H1 (cell line): ENCODE measurements at regions not wholly inside any gene's neighbourhood (a gene's known extent, or its start where the extent isn't known, plus 50 kb on each side); places are given as distances from the start of the nearest gene placed in this dataset.

Experiments
- CTCF ChIA-PET: fragments of 300-600 bp; sonication (Branson Sonifier 250); formaldehyde crosslinking; loops from one replicate; lab custom pipeline; 2021; ENCODE audit not compliant: partially characterized antibody; lab: Charles Lee
- POLR2A ChIA-PET: fragments of 300-600 bp; sonication (Branson Sonifier 250); formaldehyde crosslinking; loops from one replicate; lab custom pipeline; 2021; ENCODE audit warnings: inconsistent platforms; ENCODE audit not compliant: partially characterized antibody; lab: Charles Lee
- DNase-seq, 2 experiments: peaks; one replicate each; pipeline versions ENCODE4 v3.0.0 to v3.0.0-alpha.2; 2010 to 2022; ENCODE audit warnings: low spot score in 2 of 2, low read depth in 1 of 2, mixed read lengths in 1 of 2
- FAIRE-seq: peaks from 2 replicates; lab custom pipeline; 2011; peaks lifted over from hg19 to GRCh38; lab: Jason Lieb, UNC
- H2AFZ ChIP-seq: 2 replicates; pipeline ENCODE4 v1.8.1; 2012; ENCODE audit warnings: low read length, inconsistent platforms
- H2AK5ac ChIP-seq: 2 replicates; pipeline ENCODE4 v1.6.1; 2013; ENCODE audit warnings: low read depth, low read length
- H2BK120ac ChIP-seq: replicated peaks from 2 replicates; pipeline ENCODE3; 2013; ENCODE audit warnings: low read depth, low read length, inconsistent platforms
- H2BK12ac ChIP-seq: 2 replicates; pipeline ENCODE4 v1.6.1; 2013; ENCODE audit warnings: low read depth, low read length
- H2BK15ac ChIP-seq: 2 replicates; pipeline ENCODE4 v1.6.1; 2013; ENCODE audit warnings: low read length
- H2BK20ac ChIP-seq: 2 replicates; pipeline ENCODE4 v1.6.1; 2013; ENCODE audit warnings: low read length
- H2BK5ac ChIP-seq: 2 replicates; pipeline ENCODE4 v1.6.1; 2013; ENCODE audit warnings: low read depth, low read length
- H3K14ac ChIP-seq: 2 replicates; pipeline ENCODE4 v1.6.1; 2013; ENCODE audit warnings: inconsistent platforms; ENCODE audit not compliant: insufficient read length
- H3K18ac ChIP-seq: 2 replicates; pipeline ENCODE4 v1.6.1; 2013; ENCODE audit warnings: low read length; ENCODE audit errors: extremely low read depth
- H3K23ac ChIP-seq: 2 replicates; pipeline ENCODE4 v1.6.1; 2013; ENCODE audit warnings: inconsistent platforms; ENCODE audit not compliant: insufficient read length
- H3K23me2 ChIP-seq: 2 replicates; pipeline ENCODE4 v1.6.1; 2013; ENCODE audit warnings: low read depth, low read length
- H3K27ac ChIP-seq: 2 replicates; pipeline ENCODE4 v1.6.1; 2011; ENCODE audit warnings: low read depth, low read length, inconsistent platforms
- H3K27me3 ChIP-seq, 4 experiments: replicated peaks in 1 of 4; 1 replicate in 1 of 4; 2 replicates in 3 of 4; pipeline versions ENCODE4 v1.6.1 to v1.8.1; 2011 to 2013; ENCODE audit warnings: low read length in 3 of 4, mild to moderate bottlenecking in 3 of 4, inconsistent platforms in 2 of 4, mixed read lengths in 2 of 4, moderate library complexity in 1 of 4; ENCODE audit not compliant: control insufficient read depth in 3 of 4, insufficient read depth in 3 of 4; ENCODE audit errors: extremely low read depth in 1 of 4
- H3K36me3 ChIP-seq, 4 experiments: 2 replicates each; pipeline versions ENCODE4 v1.6.1 to v1.8.1; 2011 to 2013; ENCODE audit warnings: mild to moderate bottlenecking in 4 of 4, low read length in 3 of 4, moderate library complexity in 2 of 4, control low read depth in 1 of 4, inconsistent platforms in 1 of 4; ENCODE audit not compliant: insufficient read depth in 4 of 4, control insufficient read depth in 2 of 4
- H3K4ac ChIP-seq: replicated peaks from 2 replicates; pipeline ENCODE3; 2013; ENCODE audit warnings: low read length, low read depth, mixed read lengths, inconsistent platforms; ENCODE audit not compliant: insufficient read length
- H3K4me1 ChIP-seq, 4 experiments: replicated peaks in 1 of 4; 1 replicate in 1 of 4; 2 replicates in 3 of 4; pipeline versions ENCODE4 v1.6.1 to v1.8.1; 2011 to 2013; ENCODE audit warnings: low read length in 3 of 4, inconsistent platforms in 2 of 4, mixed read lengths in 1 of 4; ENCODE audit not compliant: insufficient read depth in 4 of 4, control insufficient read depth in 3 of 4
- H3K4me2 ChIP-seq, 2 experiments: 2 replicates each; pipeline versions ENCODE4 v1.6.1 to v1.8.1; 2011 to 2013; ENCODE audit warnings: low read depth in 2 of 2, low read length in 2 of 2, control low read depth in 1 of 2, inconsistent platforms in 1 of 2, mild to moderate bottlenecking in 1 of 2; ENCODE audit not compliant: insufficient read depth in 1 of 2
- H3K4me3 ChIP-seq, 4 experiments: fragments of 200-600, 300-600 bp in 1 of 4; sonication (generic), shearing (Covaris generic), sonication (Bioruptor Twin) in 1 of 4; 2 replicates each; pipeline versions ENCODE4 v1.5.1 to v1.8.1; 2011 to 2016; ENCODE audit warnings: low read length in 4 of 4, low read depth in 3 of 4, control low read depth in 2 of 4, inconsistent platforms in 2 of 4, mild to moderate bottlenecking in 2 of 4, mixed read lengths in 1 of 4, moderate library complexity in 1 of 4; ENCODE audit not compliant: insufficient read depth in 2 of 4; ENCODE audit errors: extremely low read depth in 1 of 4
- H3K56ac ChIP-seq: replicated peaks from 2 replicates; pipeline ENCODE3; 2013; ENCODE audit warnings: low read depth, mild to moderate bottlenecking, mixed read lengths, low read length, inconsistent platforms; ENCODE audit not compliant: insufficient read length
- H3K79me1 ChIP-seq: 2 replicates; pipeline ENCODE4 v1.6.1; 2013; ENCODE audit warnings: low read depth, low read length, control low read depth
- H3K79me2 ChIP-seq, 2 experiments: 2 replicates each; pipeline versions ENCODE4 v1.6.1 to v1.8.1; 2012 to 2013; ENCODE audit warnings: low read length in 2 of 2, mild to moderate bottlenecking in 2 of 2, inconsistent platforms in 1 of 2; ENCODE audit not compliant: insufficient read depth in 2 of 2, control insufficient read depth in 1 of 2
- H3K9ac ChIP-seq, 4 experiments: replicated peaks in 1 of 4; 1 replicate in 1 of 4; 2 replicates in 3 of 4; pipeline versions ENCODE4 v1.6.1 to v1.8.1; 2011 to 2013; ENCODE audit warnings: low read depth in 3 of 4, low read length in 3 of 4, control low read depth in 2 of 4, mild to moderate bottlenecking in 2 of 4, moderate library complexity in 2 of 4, inconsistent platforms in 1 of 4; ENCODE audit errors: extremely low read depth in 1 of 4
- H3K9me3 ChIP-seq, 2 experiments: 2 replicates each; pipeline versions ENCODE4 v1.6.1 to v1.8.1; 2012 to 2013; ENCODE audit warnings: mild to moderate bottlenecking in 2 of 2, moderate library complexity in 2 of 2, control low read depth in 1 of 2, inconsistent platforms in 1 of 2, low read depth in 1 of 2, low read length in 1 of 2, mixed read lengths in 1 of 2; ENCODE audit not compliant: insufficient read depth in 2 of 2
- H4K20me1 ChIP-seq, 2 experiments: replicated peaks in 1 of 2; 2 replicates each; pipeline versions ENCODE3 to v1.8.1; 2011 to 2013; ENCODE audit warnings: inconsistent platforms in 2 of 2, low read length in 2 of 2, mild to moderate bottlenecking in 1 of 2; ENCODE audit not compliant: insufficient read depth in 2 of 2, control insufficient read depth in 1 of 2
- H4K5ac ChIP-seq: 2 replicates; pipeline ENCODE4 v1.6.1; 2013; ENCODE audit warnings: low read length, low read depth, mixed read lengths, inconsistent platforms; ENCODE audit not compliant: insufficient read length
- H4K8ac ChIP-seq: 2 replicates; pipeline ENCODE4 v1.8.0; 2013; ENCODE audit warnings: mild to moderate bottlenecking, moderate library complexity, low read length, inconsistent platforms; ENCODE audit not compliant: insufficient read depth; ENCODE audit errors: extremely low read depth
- H4K91ac ChIP-seq: replicated peaks from 2 replicates; pipeline ENCODE3; 2013; ENCODE audit warnings: low read length, mixed read lengths, inconsistent platforms; ENCODE audit not compliant: insufficient read length
- ASH2L ChIP-seq: fragments of 200-600, 300-600 bp; sonication (generic); IDR thresholded peaks from one replicate; pipeline ENCODE4 v1.7.1; 2017; ENCODE audit warnings: low read length
- BRCA1 ChIP-seq: IDR thresholded peaks from 2 replicates; pipeline ENCODE4 v1.6.1; 2012; ENCODE audit warnings: low read depth, low read length, improper control_type of control experiment
- CTBP2 ChIP-seq: IDR thresholded peaks from 2 replicates; pipeline ENCODE4 v1.7.0; 2011; ENCODE audit warnings: borderline replicate concordance, mild to moderate bottlenecking, moderate library complexity, mixed read lengths, low read length; ENCODE audit not compliant: insufficient read depth, insufficient read length
- EZH2 ChIP-seq: fragments of 200-600 bp; sonication (generic); IDR thresholded peaks from 2 replicates; pipeline ENCODE4 v1.7.1; 2012; ENCODE audit warnings: low read depth, mild to moderate bottlenecking, moderate library complexity, low read length, inconsistent platforms; ENCODE audit not compliant: severe bottlenecking
- GTF2F1 ChIP-seq: IDR thresholded peaks from 2 replicates; pipeline ENCODE4 v1.6.1; 2012; ENCODE audit warnings: low read depth, low read length, improper control_type of control experiment, borderline replicate concordance
- HDAC6 ChIP-seq: IDR thresholded peaks from one replicate; pipeline ENCODE4 v1.7.1; 2012; ENCODE audit warnings: low read depth, mild to moderate bottlenecking, inconsistent platforms, low read length, moderate library complexity
- POLR2A ChIP-seq, 2 experiments: IDR thresholded peaks; 1 replicate in 1 of 2; 2 replicates in 1 of 2; pipeline ENCODE4 v1.6.1; 2011; ENCODE audit warnings: low read depth in 2 of 2, low read length in 2 of 2, mild to moderate bottlenecking in 2 of 2; ENCODE audit errors: control extremely low read depth in 1 of 2
- SRF ChIP-seq: IDR thresholded peaks from 2 replicates; pipeline ENCODE4 v1.6.1; 2011; ENCODE audit warnings: mild to moderate bottlenecking, low read depth, low read length, moderate library complexity
- SUZ12 ChIP-seq: fragments of 200-600 bp; sonication (generic); IDR thresholded peaks from 2 replicates; pipeline ENCODE4 v1.6.1; 2012; ENCODE audit warnings: mild to moderate bottlenecking, inconsistent platforms, low read length, moderate library complexity, mixed read lengths
- WGBS, 2 experiments: shearing (Covaris generic) in 1 of 2; methylation state at CpG; one replicate each; pipeline versions ENCODE4 v1.1.6 to v1.1.7; 2013 to 2015; ENCODE audit warnings: low lambda C conversion rate in 2 of 2, mixed read lengths in 2 of 2, inconsistent platforms in 1 of 2, low coverage in 1 of 2, missing lambda C conversion rate in 1 of 2; ENCODE audit not compliant: insufficient replicate concordance in 2 of 2, insufficient coverage in 1 of 2, insufficient read length in 1 of 2; ENCODE audit errors: extremely low coverage in 1 of 2, missing lambda C conversion rate in 1 of 2; 5-methylcytosine and 5-hydroxymethylcytosine counted together

DNA sequence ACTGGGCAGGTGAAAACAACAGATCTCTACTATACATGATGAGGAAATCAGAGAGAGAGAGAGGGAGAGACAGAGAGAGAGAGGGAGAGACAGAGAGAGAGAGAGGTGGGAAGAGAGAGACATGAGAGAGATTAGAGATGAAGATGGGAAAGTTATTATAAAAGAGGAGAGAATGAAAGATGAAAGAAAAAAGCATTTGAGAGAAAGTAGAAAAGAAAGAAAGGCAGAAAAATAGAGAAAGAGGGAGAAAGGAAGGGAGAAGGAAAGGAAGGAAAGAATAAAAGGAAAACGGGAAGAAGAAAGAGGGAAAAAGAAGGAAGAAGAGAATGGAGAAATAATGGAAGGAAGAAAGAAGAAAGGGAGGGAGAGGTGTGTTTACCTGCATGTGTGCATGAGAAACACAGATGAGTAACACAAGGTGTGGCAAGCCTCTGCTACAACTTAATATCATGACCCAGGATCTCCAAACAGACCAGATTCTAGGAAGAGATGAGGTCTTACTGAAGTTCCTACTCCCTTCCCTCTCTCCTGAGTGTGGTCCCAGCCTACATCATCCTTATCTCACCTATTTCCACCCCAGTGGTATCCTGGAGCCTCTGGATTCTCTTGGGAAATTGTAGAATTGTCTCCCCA lies 176.3 kb downstream of the C12orf75 start:
- ChIA-PET POLR2A (no interaction called here), CTCF (no interaction called here)
- Histone ChIP-seq H4K91ac (no peak overlapping the region), H3K9ac (no peak overlapping the region), H3K79me1 (no peaks in the 10 kb centered on the region), H3K36me3 (no peaks in the 10 kb centered on the region), H4K20me1 (no peaks in the 10 kb centered on the region), H3K27me3 (no peaks in the 10 kb centered on the region), H2AK5ac (no peak overlapping the region), H3K9me3 (no peaks in the 10 kb centered on the region), H2BK5ac (no peak overlapping the region), H4K5ac (no peak overlapping the region), H2AFZ (no peak overlapping the region), H3K27ac (no peak overlapping the region), H3K4me2 (no peak overlapping the region), H2BK120ac (no peak overlapping the region), H2BK20ac (no peak overlapping the region), H3K14ac (no peak overlapping the region), H3K23me2 (no peaks in the 10 kb centered on the region), H3K4ac (no peak overlapping the region), H3K79me2 (no peaks in the 10 kb centered on the region), H2BK12ac (no peak overlapping the region), H3K23ac (no peak overlapping the region), H4K8ac (no peak overlapping the region; the same call in 1 of the 2 replicates), H3K4me1 (no peaks in the 10 kb centered on the region), H2BK15ac (no peak overlapping the region), H3K56ac (no peak overlapping the region), H3K4me3 (no peak overlapping the region), H3K18ac (no peak overlapping the region)
- WGBS, 2 experiments = 82 to 100% methylated on average over 1 of the region's 1 CpG
- FAIRE-seq = no peak
- no peak for TF ChIP-seq HDAC6
- no peak for TF ChIP-seq BRCA1
- TF ChIP-seq SUZ12 = no peak
- TF ChIP-seq EZH2 = no peak
- TF ChIP-seq ASH2L = no peak
- TF ChIP-seq SRF = no peak
- TF ChIP-seq GTF2F1 = no peak
- TF ChIP-seq POLR2A (IDR thresholded peaks at IDR 0.05; ENCODE audit: control extremely low read depth in 1 of 2, low read depth in 2 of 2, low read length in 2 of 2) = no peak
- no peak for TF ChIP-seq CTBP2
- DNase-seq = no peak
